ENCODE measurements at regions not wholly inside any gene's neighbourhood (a gene's known extent, or its start where the extent isn't known, plus 50 kb on each side); places are given as distances from the start of the nearest gene placed in this dataset.

- TF ChIP-seq CTCF (IDR thresholded peaks at IDR 0.05; ENCODE audit: borderline replicate concordance, extremely low read depth, low read length, poor library complexity, severe bottlenecking) (no peak), EZH2 (IDR thresholded peaks at IDR 0.05; ENCODE audit: borderline replicate concordance, low read depth, low read length, severe bottlenecking) (no peak)
Measured at GRCh38 chr2:95707837-95708236, 116.0 kb downstream of the TRIM43 start.

Data from DND-41 (cell line).